Fibroblast of the conjunctiva (primary cell): ENCODE measurements at regions not wholly inside any gene's neighbourhood (a gene's known extent, or its start where the extent isn't known, plus 50 kb on each side); places are given as distances from the start of the nearest gene placed in this dataset.
A peak's percentile ranks its signal among the peaks of the same experiment; 100 is the strongest.
"Not testable (repeated sequence)": the region's sequence is repeated elsewhere in the genome, so short reads cannot be mapped to it uniquely, and the experiment has no call there.

Experiments used
- DNase-seq: peaks from one replicate; pipeline ENCODE4 v3.0.0-alpha.2; 2010; ENCODE audit warnings: low read depth

- DNase-seq, result no peak
Measured at GRCh38 chr10:81576336-81576735, 298.7 kb upstream of the NRG3 start.

GRCh38 chr10:81594991-81595390, 280.0 kb upstream of the NRG3 start:
- no peak for DNase-seq

- DNase-seq, result peak; percentile 9
Measured at GRCh38 chr10:81600185-81600584, 274.8 kb upstream of the NRG3 start.

GRCh38 chr10:81603106-81603620, 271.8 kb upstream of the NRG3 start:
- no peak for DNase-seq

- DNase-seq, result not testable (repeated sequence)
Measured at GRCh38 chr10:81644485-81644884, 230.5 kb upstream of the NRG3 start.

- DNase-seq, result no peak
Measured at GRCh38 chr10:81655986-81656385, 219.0 kb upstream of the NRG3 start.

GRCh38 chr10:81662837-81663236, 212.2 kb upstream of the NRG3 start:
- DNase-seq, result no peak

- DNase-seq, result not testable (repeated sequence)
Measured at GRCh38 chr10:81664800-81665199, 210.2 kb upstream of the NRG3 start.

GRCh38 chr10:81674941-81675340, 200.1 kb upstream of the NRG3 start:
- DNase-seq, result no peak

GRCh38 chr10:81679291-81679690, 195.7 kb upstream of the NRG3 start:
- DNase-seq, result no peak

- no peak for DNase-seq
Measured at GRCh38 chr10:81680359-81680758, 194.6 kb upstream of the NRG3 start.

GRCh38 chr10:81688459-81688858, 186.5 kb upstream of the NRG3 start:
- DNase-seq, result no peak

- DNase-seq, result no peak
Measured at GRCh38 chr10:81696609-81697388, 178.2 kb upstream of the NRG3 start.

- DNase-seq, result no peak
Measured at GRCh38 chr10:81704596-81704995, 170.4 kb upstream of the NRG3 start.

GRCh38 chr10:81708416-81708815, 166.6 kb upstream of the NRG3 start:
- no peak for DNase-seq

GRCh38 chr10:81708929-81709328, 166.1 kb upstream of the NRG3 start:
- no peak for DNase-seq

GRCh38 chr10:81722399-81722798, 152.6 kb upstream of the NRG3 start:
- DNase-seq, result no peak

GRCh38 chr10:81724431-81724830, 150.6 kb upstream of the NRG3 start:
- no peak for DNase-seq

GRCh38 chr10:81725851-81726250, 149.1 kb upstream of the NRG3 start:
- no peak for DNase-seq

GRCh38 chr10:81728692-81729091, 146.3 kb upstream of the NRG3 start:
- no peak for DNase-seq

- no peak for DNase-seq
Measured at GRCh38 chr10:81730891-81731290, 144.1 kb upstream of the NRG3 start.

GRCh38 chr10:81733542-81733941, 141.5 kb upstream of the NRG3 start:
- DNase-seq, result no peak

GRCh38 chr10:81735167-81735566, 139.8 kb upstream of the NRG3 start:
- not testable (repeated sequence) for DNase-seq

GRCh38 chr10:81759111-81759510, 115.9 kb upstream of the NRG3 start:
- no peak for DNase-seq
